Tibial nerve (tissue), 4 donors: ENCODE measurements at regions not wholly inside any gene's neighbourhood (a gene's known extent, or its start where the extent isn't known, plus 50 kb on each side); places are given as distances from the start of the nearest gene placed in this dataset.

Experiments
- DNase-seq, 2 donors: peaks; one replicate each; pipeline ENCODE4 v3.0.0-alpha.2; 2019; ENCODE audit warnings: low spot score in 2 of 2
- H3K27ac ChIP-seq, 4 donors: fragments of 200-600 bp; sonication (generic) in 3 of 4; one replicate each; pipeline ENCODE4 v1.5.1; 2017 to 2019; ENCODE audit warnings: mild to moderate bottlenecking in 1 of 4
- H3K27me3 ChIP-seq, 2 donors: fragments of 200-600 bp; sonication (generic) in 1 of 2; one replicate each; pipeline versions ENCODE4 v1.5.1 to v1.6.0; 2017 to 2019
- H3K36me3 ChIP-seq, 3 donors: fragments of 200-600 bp; sonication (generic); one replicate each; pipeline ENCODE4 v1.5.1; 2018 to 2019
- H3K4me1 ChIP-seq, 4 donors: fragments of 200-600 bp; sonication (generic) in 3 of 4; one replicate each; pipeline ENCODE4 v1.5.1; 2017 to 2019
- H3K4me3 ChIP-seq, 4 donors: fragments of 200-600 bp; sonication (generic) in 3 of 4; one replicate each; pipeline ENCODE4 v1.5.1; 2017 to 2019; ENCODE audit warnings: mild to moderate bottlenecking in 1 of 4, moderate library complexity in 1 of 4
- H3K9me3 ChIP-seq, 4 donors: fragments of 200-600 bp; sonication (generic) in 3 of 4; one replicate each; pipeline ENCODE4 v1.5.1; 2017 to 2019
- CTCF ChIP-seq, 5 experiments: fragments of 200-600 bp in 3 of 5; fragments of 450-650 bp in 2 of 5; sonication (generic) in 3 of 5; IDR thresholded peaks; one replicate each; pipeline ENCODE4 v1.5.1; 2016 to 2019; ENCODE audit warnings: antibody characterized with exemption in 5 of 5, mild to moderate bottlenecking in 3 of 5, moderate library complexity in 2 of 5
- EP300 ChIP-seq, 2 donors: sonication (generic); formaldehyde crosslinking; IDR thresholded peaks; one replicate each; pipeline ENCODE4 v1.6.1; 2017; ENCODE audit warnings: antibody characterized with exemption in 2 of 2, mild to moderate bottlenecking in 1 of 2
- POLR2A ChIP-seq, 2 donors: fragments of 450-650 bp; IDR thresholded peaks; one replicate each; pipeline ENCODE4 v1.6.1; 2017; ENCODE audit warnings: antibody characterized with exemption in 2 of 2, mild to moderate bottlenecking in 2 of 2, moderate library complexity in 2 of 2
- WGBS, 2 donors: methylation state at CpG; one replicate each; pipeline ENCODE4 v1.1.5; 2018; 5-methylcytosine and 5-hydroxymethylcytosine counted together

GRCh38 chr1:199953651-199954050, 73.9 kb upstream of the NR5A2 start:
- no peaks in the 10 kb centered on the region for H3K4me1 ChIP-seq
- no peak overlapping the region for H3K4me3 ChIP-seq
- no peak overlapping the region for H3K27ac ChIP-seq
- H3K36me3 ChIP-seq, result no peaks in the 10 kb centered on the region
- WGBS, 2 donors, result 69 to 77% methylated on average over 4 of the region's 4 CpGs
- H3K27me3 ChIP-seq, result no peaks in the 10 kb centered on the region
- TF ChIP-seq EP300 (IDR thresholded peaks at IDR 0.05) (no peak), POLR2A (IDR thresholded peaks at IDR 0.05) (no peak), CTCF (IDR thresholded peaks at IDR 0.05) (no peak)
- no peaks in the 10 kb centered on the region for H3K9me3 ChIP-seq
- no peak for DNase-seq

DNA sequence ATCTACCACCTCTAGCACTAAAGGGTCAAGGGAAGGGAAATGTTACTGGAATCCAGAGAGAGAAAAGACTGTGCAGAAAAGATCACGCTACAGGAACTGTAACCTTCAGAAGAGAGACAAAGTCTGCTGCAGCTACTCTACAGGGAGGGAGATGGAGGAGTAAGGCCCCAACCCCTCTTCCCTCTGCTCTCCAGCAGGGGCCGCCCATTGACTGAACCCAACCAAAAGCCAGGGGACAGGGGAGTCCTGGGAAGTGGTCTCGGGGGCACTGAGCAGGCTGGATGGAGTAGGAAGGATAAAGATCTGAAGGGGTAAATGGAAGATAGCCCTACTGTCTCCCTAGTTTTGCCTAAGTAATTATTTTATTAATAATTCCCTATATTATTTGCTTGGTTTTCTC, 72.8 kb upstream of the NR5A2 start:
- no peak for TF ChIP-seq POLR2A (IDR thresholded peaks at IDR 0.05)
- TF ChIP-seq CTCF (IDR thresholded peaks at IDR 0.05), result no peak
- TF ChIP-seq EP300 (IDR thresholded peaks at IDR 0.05), result no peak
- no peak for DNase-seq
- Histone ChIP-seq H3K27me3 (no peaks in the 10 kb centered on the region), H3K27ac (no peak overlapping the region), H3K9me3 (peaks cover 0 to 4% (median 0%) of the 10 kb centered on the region in 4 donors), H3K4me1 (no peaks in the 10 kb centered on the region), H3K36me3 (no peaks in the 10 kb centered on the region), H3K4me3 (no peak overlapping the region)
- 58 to 59% methylated on average over 3 of the region's 3 CpGs for WGBS, 2 donors

DNA sequence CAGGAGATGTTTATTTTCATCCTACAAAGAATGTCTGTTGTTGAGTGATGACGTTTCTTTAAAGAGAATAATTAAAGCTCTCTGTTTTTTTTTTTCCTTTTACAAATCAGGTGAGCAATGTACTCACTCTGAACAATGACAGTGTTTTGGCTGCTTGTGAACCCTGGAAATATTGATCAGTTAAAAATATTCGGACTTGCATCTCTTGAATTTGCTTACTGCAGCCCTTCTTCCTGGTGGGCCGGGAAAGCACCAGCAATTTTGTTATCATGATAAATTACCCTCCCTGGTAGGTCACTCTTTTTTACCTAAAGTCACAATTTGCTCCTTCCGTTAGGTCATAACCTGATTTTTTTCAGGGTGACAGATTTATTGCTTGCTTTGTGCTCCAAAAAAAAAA, 72.3 kb upstream of the NR5A2 start:
- Histone ChIP-seq H3K4me1 (no peaks in the 10 kb centered on the region), H3K27ac (no peak overlapping the region), H3K4me3 (no peak overlapping the region), H3K9me3 (peaks cover 0 to 6% (median 0%) of the 10 kb centered on the region in 4 donors), H3K36me3 (no peaks in the 10 kb centered on the region), H3K27me3 (no peaks in the 10 kb centered on the region)
- DNase-seq, result no peak
- no peak for TF ChIP-seq CTCF (IDR thresholded peaks at IDR 0.05)
- no peak for TF ChIP-seq POLR2A (IDR thresholded peaks at IDR 0.05)
- WGBS, 2 donors, result 52 to 67% methylated on average over 4 of the region's 4 CpGs

DNA sequence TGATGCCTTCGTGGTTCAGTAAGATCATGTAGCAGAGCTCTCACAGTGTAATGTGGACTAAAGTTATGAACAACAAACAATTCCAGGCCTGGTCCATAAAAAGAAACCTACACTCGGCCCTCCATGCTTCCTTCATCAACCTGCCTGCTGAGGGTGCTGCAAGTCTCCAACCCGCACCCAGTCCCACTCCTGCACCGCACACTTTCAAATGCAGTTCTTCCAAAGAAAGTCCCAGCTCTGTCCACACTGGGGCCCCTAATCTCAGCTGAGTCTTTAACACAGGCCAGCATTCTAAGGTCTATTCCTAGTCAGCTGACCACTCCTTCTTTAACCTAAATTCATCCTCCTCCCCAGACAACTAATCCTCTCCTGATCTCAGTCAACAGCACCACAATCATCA, 71.5 kb upstream of the NR5A2 start:
- peaks cover 0 to 6% (median 0%) of the 10 kb centered on the region in 4 donors for H3K9me3 ChIP-seq
- no peak for DNase-seq
- 44 to 69% methylated on average over 4 of the region's 4 CpGs for WGBS, 2 donors
- TF ChIP-seq POLR2A (IDR thresholded peaks at IDR 0.05), result no peak
- TF ChIP-seq CTCF (IDR thresholded peaks at IDR 0.05), result no peak
- no peak for TF ChIP-seq EP300 (IDR thresholded peaks at IDR 0.05)
- no peaks in the 10 kb centered on the region for H3K4me1 ChIP-seq
- H3K27ac ChIP-seq, result no peak overlapping the region
- H3K4me3 ChIP-seq, result no peak overlapping the region
- no peaks in the 10 kb centered on the region for H3K36me3 ChIP-seq
- H3K27me3 ChIP-seq, result no peaks in the 10 kb centered on the region

GRCh38 chr1:199959033-199959774, 68.3 kb upstream of the NR5A2 start:
- TF ChIP-seq CTCF (IDR thresholded peaks at IDR 0.05), result no peak
- no peak for TF ChIP-seq POLR2A (IDR thresholded peaks at IDR 0.05)
- TF ChIP-seq EP300 (IDR thresholded peaks at IDR 0.05), result no peak
- H3K4me3 ChIP-seq, result no peak overlapping the region
- H3K4me1 ChIP-seq, result no peaks in the 10 kb centered on the region
- peaks cover 0 to 6% (median 0%) of the 10 kb centered on the region in 4 donors for H3K9me3 ChIP-seq
- H3K27me3 ChIP-seq, result no peaks in the 10 kb centered on the region
- no peaks in the 10 kb centered on the region for H3K36me3 ChIP-seq
- DNase-seq, result no peak
- no peak overlapping the region for H3K27ac ChIP-seq
- 97 to 98% methylated on average over 28 to 29 of the region's 29 CpGs for WGBS, 2 donors
